HG03095 (cell line): ENCODE measurements at regions not wholly inside any gene's neighbourhood (a gene's known extent, or its start where the extent isn't known, plus 50 kb on each side); places are given as distances from the start of the nearest gene placed in this dataset.

ENCODE experiments used
- ATAC-seq: cut with Tn5 transposase; IDR thresholded peaks from one replicate; pipeline ENCODE4 v1.9.1; 2021; ENCODE audit warnings: moderate library complexity; ENCODE audit not compliant: unreplicated experiment

GRCh38 chr2:187920511-187920910 is 366.3 kb upstream of the TFPI start:
- no peak for ATAC-seq

- no peak for ATAC-seq
Measured at GRCh38 chr2:187922846-187923245, 368.6 kb upstream of the TFPI start.

- no peak for ATAC-seq
Measured at GRCh38 chr2:187924293-187924692, 367.4 kb upstream of the GULP1 start.

- no peak for ATAC-seq
Measured at GRCh38 chr2:187934236-187934635, 357.4 kb upstream of the GULP1 start.

GRCh38 chr2:187934692-187935091 is 357.0 kb upstream of the GULP1 start:
- no peak for ATAC-seq

GRCh38 chr2:187935126-187935525 is 356.5 kb upstream of the GULP1 start:
- ATAC-seq = no peak

GRCh38 chr2:187936228-187936627 is 355.4 kb upstream of the GULP1 start:
- no peak for ATAC-seq

- no peak for ATAC-seq
Measured at GRCh38 chr2:187939180-187939579, 352.5 kb upstream of the GULP1 start.

DNA sequence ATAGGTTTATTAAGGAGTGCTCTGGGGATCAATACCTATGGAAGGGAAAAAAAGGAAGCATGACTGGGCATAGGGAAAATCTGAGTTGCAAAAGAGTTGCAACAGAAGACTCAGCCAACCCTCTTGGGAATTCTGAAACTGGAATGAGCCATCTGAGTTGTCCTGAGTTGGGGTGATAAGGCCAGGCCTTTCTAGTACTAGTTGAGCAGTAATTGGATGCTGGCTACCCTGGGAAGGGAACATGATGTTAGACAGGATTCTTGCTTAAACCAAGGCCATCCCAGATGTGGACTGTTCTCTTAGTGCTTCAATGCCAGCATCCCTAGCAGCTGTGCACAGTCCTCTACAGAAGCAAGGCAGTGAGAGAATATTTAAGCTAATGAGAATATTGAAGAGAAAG is 348.8 kb upstream of the GULP1 start:
- no peak for ATAC-seq

DNA sequence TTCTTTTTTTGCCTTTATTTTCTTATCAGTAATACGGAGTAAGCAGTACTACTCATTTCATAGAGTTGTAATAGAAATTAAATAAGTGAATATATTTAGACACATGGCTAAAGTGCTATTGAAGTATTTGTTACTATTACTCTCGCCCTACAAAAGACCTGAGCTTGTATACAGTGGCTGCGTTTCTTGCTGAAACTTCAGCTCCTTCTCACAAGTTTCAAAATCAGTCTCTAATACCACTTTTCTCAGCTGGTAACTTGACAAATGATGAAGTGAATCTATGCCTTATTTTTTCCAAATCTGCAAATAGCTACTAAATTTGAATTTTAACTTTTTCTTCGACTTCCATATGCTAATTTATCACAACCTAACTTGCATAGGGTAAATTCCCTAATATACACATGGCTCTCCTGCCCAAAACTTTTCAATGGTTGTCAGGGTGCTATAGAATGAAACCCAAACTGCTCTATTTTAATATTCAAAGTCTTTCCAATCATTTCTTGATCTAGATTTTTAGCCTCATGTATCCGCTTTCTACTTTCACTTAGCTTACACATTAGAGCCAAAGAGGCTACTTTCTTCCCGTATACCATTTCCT is 347.8 kb upstream of the GULP1 start:
- no peak for ATAC-seq

GRCh38 chr2:187949859-187950258 is 341.8 kb upstream of the GULP1 start:
- ATAC-seq = no peak

GRCh38 chr2:187951470-187952218 is 340.0 kb upstream of the GULP1 start:
- no peak for ATAC-seq

- no peak for ATAC-seq
Measured at GRCh38 chr2:187956906-187957534, 334.7 kb upstream of the GULP1 start.

GRCh38 chr2:187959821-187960220 is 331.9 kb upstream of the GULP1 start:
- no peak for ATAC-seq

GRCh38 chr2:187962538-187962937 is 329.1 kb upstream of the GULP1 start:
- ATAC-seq = no peak

GRCh38 chr2:187964746-187965145 is 326.9 kb upstream of the GULP1 start:
- no peak for ATAC-seq

DNA sequence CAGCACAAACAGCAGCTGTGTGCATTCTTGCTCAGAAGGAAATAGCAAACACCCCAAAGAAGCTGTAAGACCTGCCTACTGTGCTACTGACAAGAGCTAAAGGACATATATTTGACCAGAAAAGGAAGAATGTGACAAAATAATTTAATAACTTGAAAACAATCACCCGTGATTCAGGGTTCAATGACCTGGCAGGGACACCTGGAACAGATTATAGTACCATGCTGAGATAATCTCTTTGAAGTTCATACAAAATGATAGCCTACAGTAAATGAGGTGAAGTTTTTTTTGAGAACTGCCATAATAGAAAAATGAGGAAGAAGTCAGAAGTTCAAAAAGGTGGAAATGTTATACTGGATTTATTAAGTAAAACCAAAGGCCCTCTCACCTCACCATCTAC is 324.8 kb upstream of the GULP1 start:
- ATAC-seq = no peak

DNA sequence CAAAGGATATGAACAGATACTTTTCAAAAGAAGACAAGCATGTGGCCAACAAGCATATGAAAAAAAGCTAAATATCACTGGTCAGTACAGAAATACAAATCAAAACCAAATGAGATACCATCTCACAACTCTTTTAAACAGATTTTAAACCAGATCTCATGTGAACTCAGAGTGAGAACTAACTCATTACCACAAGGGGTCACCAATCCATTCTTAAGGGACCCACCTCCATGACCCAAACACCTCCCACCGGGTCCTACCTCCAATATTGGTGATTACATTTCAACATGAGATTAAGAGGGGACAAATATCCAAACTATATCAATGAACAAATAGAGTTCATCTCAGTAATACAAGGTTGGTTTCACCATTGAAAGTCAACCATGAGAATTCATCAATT is 319.8 kb upstream of the GULP1 start:
- ATAC-seq = no peak

- no peak for ATAC-seq
Measured at GRCh38 chr2:187976259-187976985, 315.3 kb upstream of the GULP1 start.

DNA sequence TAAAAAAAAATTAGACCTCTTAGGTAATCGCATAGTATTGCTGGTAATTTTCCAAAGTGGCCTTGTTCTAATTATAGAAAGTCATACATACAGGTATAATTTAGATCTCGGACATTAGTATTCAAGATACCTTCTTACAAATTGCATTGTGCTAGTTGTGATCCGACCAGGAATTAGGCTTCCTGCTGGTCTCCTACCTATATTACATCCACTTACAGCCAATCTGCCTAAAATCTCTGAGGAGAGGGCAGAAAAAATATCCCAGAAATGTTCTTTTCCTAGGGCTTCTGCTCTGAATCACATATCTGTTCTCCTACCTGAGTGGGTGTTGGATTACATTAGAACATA is 314.7 kb upstream of the GULP1 start:
- no peak for ATAC-seq

- no peak for ATAC-seq
Measured at GRCh38 chr2:187978356-187978755, 313.3 kb upstream of the GULP1 start.

DNA sequence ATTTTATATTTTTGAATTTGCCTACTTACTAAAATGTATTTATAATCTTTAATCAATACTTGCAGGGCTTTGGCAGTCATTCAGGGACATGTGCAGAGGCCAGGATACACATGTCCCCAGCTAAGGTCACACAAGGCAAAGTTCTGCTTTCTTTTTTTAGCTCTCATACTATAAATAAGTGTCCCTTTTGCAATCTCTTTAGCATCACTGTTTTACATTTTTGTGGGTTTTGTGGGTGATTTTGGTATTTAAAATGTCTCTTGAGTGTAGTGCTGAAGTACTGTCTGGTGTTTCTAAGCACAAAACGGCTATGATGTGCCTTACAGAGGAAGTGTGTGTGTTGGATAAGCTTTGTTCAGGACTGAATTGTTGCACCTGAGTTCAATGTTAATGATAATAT is 309.0 kb upstream of the GULP1 start:
- ATAC-seq = peak; percentile 96
